K562 (cell line): ENCODE measurements at regions not wholly inside any gene's neighbourhood (a gene's known extent, or its start where the extent isn't known, plus 50 kb on each side); places are given as distances from the start of the nearest gene placed in this dataset.

ENCODE experiments used
- POLR3G ChIP-seq: IDR thresholded peaks from 2 replicates; pipeline ENCODE4 v1.6.1; 2011; ENCODE audit not compliant: insufficient read length, insufficient replicate concordance; ENCODE audit errors: extremely low read depth
- SOX6 ChIP-seq: fragments of 450-650 bp; IDR thresholded peaks from 2 replicates; pipeline ENCODE4 v1.6.1; 2014; ENCODE audit warnings: mild to moderate bottlenecking
- TF ChIP-seq, protein P1 (sequence below), 2 experiments: fragments of 450-650 bp; formaldehyde crosslinking in 1 of 2; IDR thresholded peaks; 2 replicates each; pipeline versions ENCODE4 v1.4.0 to v1.6.1; 2014 to 2020; ENCODE audit warnings: mild to moderate bottlenecking in 2 of 2, borderline replicate concordance in 1 of 2, low read depth in 1 of 2
- TF ChIP-seq, protein P2 (sequence below): IDR thresholded peaks from 2 replicates; pipeline ENCODE4 v1.6.1; 2011; ENCODE audit not compliant: insufficient read length; ENCODE audit errors: extremely low read depth
- TF ChIP-seq, protein P3 (sequence below): fragments of 250-450 bp; sonication (Bioruptor Pico); IDR thresholded peaks from 2 replicates; pipeline ENCODE4 v1.4.0; 2020

DNA sequence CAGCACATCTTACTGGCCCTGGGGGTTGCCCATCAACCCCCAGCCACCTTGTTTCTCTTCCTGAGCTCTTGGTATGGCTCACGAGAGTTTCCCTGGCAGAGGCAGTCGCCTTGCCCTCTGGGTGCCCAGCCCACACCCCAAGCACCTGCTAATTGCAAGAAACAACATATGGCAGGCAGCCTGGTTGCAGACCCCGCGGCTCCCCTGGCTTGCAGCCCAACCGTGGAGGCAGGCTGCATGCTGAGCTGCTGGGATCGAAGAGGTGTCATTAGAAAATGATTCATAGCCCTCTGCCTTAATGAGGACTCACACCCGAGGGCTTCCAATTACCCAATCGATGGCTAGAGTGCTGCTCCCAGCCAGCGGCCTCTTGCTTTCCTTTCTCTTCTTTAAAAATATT is 115.7 kb downstream of the TMEM114 start (continued):
- TF ChIP-seq, protein P1, sequence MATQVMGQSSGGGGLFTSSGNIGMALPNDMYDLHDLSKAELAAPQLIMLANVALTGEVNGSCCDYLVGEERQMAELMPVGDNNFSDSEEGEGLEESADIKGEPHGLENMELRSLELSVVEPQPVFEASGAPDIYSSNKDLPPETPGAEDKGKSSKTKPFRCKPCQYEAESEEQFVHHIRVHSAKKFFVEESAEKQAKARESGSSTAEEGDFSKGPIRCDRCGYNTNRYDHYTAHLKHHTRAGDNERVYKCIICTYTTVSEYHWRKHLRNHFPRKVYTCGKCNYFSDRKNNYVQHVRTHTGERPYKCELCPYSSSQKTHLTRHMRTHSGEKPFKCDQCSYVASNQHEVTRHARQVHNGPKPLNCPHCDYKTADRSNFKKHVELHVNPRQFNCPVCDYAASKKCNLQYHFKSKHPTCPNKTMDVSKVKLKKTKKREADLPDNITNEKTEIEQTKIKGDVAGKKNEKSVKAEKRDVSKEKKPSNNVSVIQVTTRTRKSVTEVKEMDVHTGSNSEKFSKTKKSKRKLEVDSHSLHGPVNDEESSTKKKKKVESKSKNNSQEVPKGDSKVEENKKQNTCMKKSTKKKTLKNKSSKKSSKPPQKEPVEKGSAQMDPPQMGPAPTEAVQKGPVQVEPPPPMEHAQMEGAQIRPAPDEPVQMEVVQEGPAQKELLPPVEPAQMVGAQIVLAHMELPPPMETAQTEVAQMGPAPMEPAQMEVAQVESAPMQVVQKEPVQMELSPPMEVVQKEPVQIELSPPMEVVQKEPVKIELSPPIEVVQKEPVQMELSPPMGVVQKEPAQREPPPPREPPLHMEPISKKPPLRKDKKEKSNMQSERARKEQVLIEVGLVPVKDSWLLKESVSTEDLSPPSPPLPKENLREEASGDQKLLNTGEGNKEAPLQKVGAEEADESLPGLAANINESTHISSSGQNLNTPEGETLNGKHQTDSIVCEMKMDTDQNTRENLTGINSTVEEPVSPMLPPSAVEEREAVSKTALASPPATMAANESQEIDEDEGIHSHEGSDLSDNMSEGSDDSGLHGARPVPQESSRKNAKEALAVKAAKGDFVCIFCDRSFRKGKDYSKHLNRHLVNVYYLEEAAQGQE (IDR thresholded peaks at IDR 0.05; ENCODE audit: borderline replicate concordance), result no peak
- TF ChIP-seq, protein P1 (CRISPR knock-in tag; IDR thresholded peaks at IDR 0.05; ENCODE audit: low read depth), result no peak
- TF ChIP-seq SOX6, result no peak
- TF ChIP-seq, protein P2, sequence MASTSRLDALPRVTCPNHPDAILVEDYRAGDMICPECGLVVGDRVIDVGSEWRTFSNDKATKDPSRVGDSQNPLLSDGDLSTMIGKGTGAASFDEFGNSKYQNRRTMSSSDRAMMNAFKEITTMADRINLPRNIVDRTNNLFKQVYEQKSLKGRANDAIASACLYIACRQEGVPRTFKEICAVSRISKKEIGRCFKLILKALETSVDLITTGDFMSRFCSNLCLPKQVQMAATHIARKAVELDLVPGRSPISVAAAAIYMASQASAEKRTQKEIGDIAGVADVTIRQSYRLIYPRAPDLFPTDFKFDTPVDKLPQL, result no peak
- TF ChIP-seq, protein P3, sequence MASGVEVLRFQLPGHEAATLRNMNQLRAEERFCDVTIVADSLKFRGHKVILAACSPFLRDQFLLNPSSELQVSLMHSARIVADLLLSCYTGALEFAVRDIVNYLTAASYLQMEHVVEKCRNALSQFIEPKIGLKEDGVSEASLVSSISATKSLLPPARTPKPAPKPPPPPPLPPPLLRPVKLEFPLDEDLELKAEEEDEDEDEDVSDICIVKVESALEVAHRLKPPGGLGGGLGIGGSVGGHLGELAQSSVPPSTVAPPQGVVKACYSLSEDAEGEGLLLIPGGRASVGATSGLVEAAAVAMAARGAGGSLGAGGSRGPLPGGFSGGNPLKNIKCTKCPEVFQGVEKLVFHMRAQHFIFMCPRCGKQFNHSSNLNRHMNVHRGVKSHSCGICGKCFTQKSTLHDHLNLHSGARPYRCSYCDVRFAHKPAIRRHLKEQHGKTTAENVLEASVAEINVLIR (CRISPR knock-in tag), result no peak
- no peak for TF ChIP-seq POLR3G
